NOMO-1 (cell line): ENCODE measurements at regions not wholly inside any gene's neighbourhood (a gene's known extent, or its start where the extent isn't known, plus 50 kb on each side); places are given as distances from the start of the nearest gene placed in this dataset.

Experiments used
- DNase-seq, 2 experiments: peaks; one replicate each; lab custom pipeline; 2025; ENCODE audit not compliant: unreplicated experiment in 2 of 2; lab: John Stamatoyannopoulos, UW

DNA sequence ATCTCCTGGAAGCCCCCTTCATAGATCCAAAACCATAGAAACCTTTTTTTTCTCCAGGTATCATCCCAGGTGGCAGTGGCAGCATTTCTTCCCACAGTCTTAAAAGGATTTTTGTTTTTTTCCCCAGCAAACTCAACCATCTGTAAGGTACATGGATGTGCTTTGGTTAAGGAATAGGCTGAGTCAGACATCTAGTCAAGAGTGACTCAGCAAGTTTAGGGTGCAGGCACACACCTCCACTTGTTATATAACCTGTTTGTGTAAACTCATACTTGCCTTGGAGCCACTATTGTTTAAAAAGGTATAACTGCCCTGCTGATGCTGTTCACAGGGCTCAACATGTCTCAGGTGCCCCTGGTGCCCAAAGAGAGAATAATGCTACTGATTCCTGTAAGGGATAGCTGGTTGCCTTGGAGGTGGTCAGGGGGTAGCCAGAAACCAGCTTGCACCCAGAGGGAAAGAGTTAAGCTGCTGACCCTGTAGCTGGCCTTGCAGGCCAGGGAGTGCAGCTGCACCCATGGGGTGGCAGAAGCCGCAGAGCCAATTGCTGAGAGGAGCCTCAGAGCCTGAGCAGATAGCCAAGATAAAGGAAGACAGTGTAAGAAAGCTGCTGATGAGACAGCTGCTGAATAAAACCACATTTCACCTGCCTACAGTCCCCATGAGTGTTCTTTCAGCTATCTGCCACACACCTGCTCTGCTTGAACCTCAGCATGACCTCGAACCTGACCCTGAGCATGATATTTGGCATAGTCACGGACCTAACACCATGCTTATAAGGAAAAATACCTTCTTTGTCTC is 1726.1 kb upstream of the RAG2 start:
- no peak for DNase-seq

GRCh38 chr11:38315151-38315550 is 1717.1 kb upstream of the RAG2 start:
- DNase-seq: no peak

DNA sequence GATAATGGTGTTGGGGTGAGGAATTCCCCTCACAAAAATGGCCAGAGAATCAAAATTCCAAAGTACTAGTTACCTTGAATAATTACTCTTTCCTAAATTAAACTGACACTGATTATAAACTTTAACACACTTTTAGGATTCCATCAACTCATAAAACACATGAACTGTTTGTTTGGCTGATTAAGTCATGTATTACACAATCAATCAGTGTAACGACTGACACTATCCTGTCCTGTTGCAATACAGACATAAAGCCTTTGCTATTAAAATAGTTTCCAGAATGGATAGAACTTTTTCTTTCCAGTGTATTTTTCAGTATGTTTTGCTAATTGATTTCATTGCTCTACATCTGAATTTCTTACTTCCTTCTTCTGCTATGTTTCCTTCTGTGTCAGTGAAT is 1709.4 kb upstream of the RAG2 start:
- DNase-seq: no peak

GRCh38 chr11:38305682-38306081 is 1707.6 kb upstream of the RAG2 start:
- no peak for DNase-seq

GRCh38 chr11:38304926-38305325 is 1706.9 kb upstream of the RAG2 start:
- no peak for DNase-seq

GRCh38 chr11:38302564-38302963 is 1704.5 kb upstream of the RAG2 start:
- DNase-seq: no peak

- no peak for DNase-seq
Measured at GRCh38 chr11:38300570-38300969, 1702.5 kb upstream of the RAG2 start.

DNA sequence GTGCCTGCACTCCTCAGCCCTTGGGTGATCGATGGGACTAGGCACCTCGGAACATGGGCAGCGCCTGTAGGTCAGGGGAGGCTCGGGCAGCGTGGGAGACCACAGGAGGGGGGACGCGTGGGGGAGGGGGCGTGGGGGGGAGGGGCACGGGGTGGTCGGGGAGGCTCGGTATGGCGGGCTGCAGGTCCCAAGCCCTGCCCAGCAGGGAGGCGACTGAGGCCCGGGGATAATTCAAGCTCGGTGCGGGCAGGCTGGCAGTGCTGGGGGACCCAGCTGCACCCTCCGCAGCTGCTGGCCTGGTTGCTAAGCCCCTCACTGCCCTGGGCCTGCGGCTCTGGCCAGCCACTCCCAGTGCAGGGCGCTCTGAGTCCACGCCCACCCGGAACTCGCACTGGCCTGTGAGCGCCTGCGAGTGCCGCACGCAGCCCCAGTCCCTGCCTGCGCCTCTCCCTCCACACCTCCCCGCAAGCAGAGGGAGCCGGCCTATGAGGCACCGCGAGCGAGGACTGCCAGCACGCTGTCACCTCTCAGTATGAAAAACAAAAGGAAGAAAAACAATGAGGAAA is 1698.3 kb upstream of the RAG2 start:
- no peak for DNase-seq

DNA sequence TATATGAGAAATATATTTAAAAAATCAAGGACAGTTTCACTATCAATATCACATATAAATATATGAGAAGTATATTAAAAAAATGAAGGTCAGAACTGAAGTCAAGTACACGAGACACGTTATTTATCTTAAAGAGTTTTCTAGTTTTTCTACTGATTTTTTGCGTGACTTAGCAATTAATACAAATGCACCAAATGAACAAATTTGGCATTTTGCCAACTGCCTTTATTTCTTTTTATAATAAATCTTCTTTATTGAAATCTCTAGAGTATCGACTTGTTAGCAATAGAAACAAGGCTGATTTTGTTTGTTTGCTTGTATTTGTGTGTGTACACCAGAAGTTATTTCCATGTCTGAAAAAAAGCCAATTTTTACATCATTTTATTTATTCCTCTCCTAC is 1684.7 kb upstream of the RAG2 start:
- DNase-seq: no peak

- DNase-seq: no peak
Measured at GRCh38 chr11:38278457-38279141, 1680.6 kb upstream of the RAG2 start.

GRCh38 chr11:38274031-38274430 is 1676.0 kb upstream of the RAG2 start:
- no peak for DNase-seq

GRCh38 chr11:38272376-38272775 is 1674.3 kb upstream of the RAG2 start:
- no peak for DNase-seq

DNA sequence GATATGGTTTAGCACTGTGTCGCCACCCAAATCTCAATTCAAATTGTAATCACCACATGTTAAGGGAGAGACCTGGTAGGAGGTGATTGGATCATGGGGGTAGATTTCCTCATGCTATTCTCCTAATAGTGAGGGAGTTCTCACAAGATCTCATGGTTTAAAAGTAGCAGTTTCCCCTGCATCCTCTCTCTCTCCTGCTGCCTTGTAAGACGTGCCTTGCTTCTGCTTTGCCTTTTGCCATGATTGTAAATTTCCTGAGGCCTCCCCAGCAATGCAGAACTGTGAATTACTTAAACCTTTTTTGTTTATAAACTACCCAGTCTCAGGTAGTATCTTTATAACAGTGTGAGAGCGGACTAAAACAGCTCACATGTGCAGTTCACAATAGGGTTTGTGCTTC is 1668.7 kb upstream of the RAG2 start:
- no peak for DNase-seq

DNA sequence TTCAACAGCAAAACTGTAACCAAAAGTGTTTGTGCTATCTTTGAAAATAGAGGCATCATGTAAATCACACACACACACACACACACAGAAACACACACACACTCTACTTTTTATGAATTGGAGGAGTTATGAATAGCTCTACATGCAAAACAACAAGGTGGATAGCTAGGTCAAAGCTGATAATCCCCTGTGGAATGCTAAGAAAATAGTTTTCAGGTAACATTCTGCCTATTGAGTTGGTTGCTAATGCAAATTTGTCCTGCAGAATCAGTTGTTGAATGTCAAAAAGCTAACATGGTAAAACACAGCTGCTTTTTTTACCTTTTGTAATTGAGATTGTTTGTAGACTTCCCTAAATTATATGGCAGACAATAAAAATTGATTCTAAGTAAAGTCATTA is 1658.4 kb upstream of the RAG2 start:
- DNase-seq: no peak

GRCh38 chr11:38254913-38255312 is 1656.9 kb upstream of the RAG2 start:
- DNase-seq: no peak

GRCh38 chr11:38252620-38253019 is 1654.6 kb upstream of the RAG2 start:
- DNase-seq: no peak

DNA sequence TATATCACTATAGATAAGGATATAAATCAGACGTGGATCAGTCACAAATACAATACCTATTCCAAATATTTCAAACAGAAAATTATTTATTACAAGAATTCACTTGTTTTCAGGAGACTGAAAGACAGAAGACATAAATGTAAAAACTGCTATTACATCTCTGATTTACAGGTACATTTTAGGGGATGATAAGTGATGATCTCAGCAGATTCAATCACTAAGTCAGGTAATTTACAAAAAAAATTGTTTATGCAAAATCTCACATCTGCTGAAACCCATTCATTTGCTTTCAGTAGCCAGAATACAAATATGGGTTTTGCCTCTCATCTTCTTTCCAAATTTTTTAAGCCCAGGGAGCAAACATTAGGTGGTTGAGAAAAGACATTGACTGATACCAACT is 1648.4 kb upstream of the RAG2 start:
- no peak for DNase-seq

GRCh38 chr11:38226684-38227083 is 1628.6 kb upstream of the RAG2 start:
- no peak for DNase-seq

- DNase-seq: no peak
Measured at GRCh38 chr11:38221295-38221694, 1623.3 kb upstream of the RAG2 start.

- no peak for DNase-seq
Measured at GRCh38 chr11:38219636-38220035, 1621.6 kb upstream of the RAG2 start.

DNA sequence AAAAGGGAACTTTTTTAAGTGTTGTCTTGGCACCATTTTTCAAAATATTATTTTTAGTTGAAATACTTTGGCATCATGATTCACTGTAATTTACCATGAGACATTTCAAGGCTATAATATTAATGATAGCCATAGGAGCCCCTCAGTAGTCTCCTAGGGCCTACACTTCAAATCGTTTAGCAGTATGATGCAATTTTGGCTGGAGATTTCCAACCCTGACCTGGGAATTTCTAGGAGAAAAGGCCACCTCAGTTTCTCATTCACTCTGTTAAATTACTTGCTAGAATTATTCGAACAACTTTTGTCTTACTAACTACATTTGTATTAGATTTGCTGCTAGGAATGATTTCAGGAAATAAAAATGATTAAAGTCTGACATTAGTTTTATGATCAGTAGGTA is 1610.9 kb upstream of the RAG2 start:
- DNase-seq: no peak

GRCh38 chr11:38206663-38207062 is 1608.6 kb upstream of the RAG2 start:
- DNase-seq: no peak
